ENCODE measurements at regions not wholly inside any gene's neighbourhood (a gene's known extent, or its start where the extent isn't known, plus 50 kb on each side); places are given as distances from the start of the nearest gene placed in this dataset.

DNA sequence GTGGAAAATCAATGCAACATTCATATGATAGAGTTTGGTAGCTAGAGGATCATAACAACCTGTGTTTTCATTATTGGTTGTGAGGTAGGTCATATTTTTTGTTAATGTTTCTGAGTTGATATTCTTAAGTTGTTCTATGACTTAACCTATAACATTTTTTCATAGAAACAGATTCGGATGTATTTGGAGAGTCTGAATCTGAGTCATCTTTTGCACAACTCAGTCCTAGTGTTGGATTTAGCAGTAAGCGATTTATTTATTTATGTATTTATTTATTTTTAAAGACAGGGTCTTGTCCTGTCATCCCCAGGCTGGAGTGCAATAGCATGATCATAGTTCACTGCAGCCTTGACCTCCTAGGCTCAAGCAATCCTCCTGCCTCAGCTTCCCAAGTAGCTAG lies 292.8 kb upstream of the ZNF717 start:
- no peak for DNase-seq

DNA sequence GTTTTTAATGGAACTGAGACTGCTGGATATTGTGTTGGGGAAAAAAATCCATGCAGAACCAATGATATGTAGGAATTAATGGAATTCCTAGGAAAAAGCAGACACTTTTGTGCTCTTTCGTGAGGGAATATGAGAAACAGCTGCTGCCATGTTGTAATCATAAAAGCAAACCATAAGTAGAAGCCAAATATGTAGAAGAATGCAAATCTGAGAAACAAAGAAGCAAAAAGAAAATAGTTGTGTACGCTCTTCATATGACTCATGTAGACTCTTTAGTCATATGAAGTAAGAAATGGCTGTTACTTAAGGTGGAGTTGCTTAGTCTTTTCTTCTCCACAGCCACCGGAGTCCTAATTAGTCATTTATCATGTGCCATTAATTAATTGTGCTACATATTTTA lies 298.6 kb upstream of the ZNF717 start:
- DNase-seq, result no peak

DNA sequence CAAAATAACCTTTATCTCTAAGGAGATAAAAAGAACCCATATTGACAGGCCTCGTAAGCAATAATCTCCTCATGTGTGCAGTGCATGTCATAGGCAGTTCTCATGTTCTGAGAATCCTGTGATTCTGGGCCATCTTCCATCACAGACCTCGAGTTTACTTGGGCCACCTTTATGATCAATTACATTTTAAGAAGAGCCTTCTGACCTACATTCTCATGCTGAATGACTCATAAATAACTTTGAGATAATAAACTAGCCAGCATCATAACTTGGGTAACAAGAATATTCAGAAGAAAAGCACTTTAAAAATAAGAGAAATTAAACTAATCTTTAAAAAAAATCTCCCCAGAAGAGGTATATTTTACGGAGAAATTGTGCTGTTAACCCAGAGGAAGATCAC lies 310.7 kb upstream of the ZNF717 start:
- no peak for DNase-seq

DNA sequence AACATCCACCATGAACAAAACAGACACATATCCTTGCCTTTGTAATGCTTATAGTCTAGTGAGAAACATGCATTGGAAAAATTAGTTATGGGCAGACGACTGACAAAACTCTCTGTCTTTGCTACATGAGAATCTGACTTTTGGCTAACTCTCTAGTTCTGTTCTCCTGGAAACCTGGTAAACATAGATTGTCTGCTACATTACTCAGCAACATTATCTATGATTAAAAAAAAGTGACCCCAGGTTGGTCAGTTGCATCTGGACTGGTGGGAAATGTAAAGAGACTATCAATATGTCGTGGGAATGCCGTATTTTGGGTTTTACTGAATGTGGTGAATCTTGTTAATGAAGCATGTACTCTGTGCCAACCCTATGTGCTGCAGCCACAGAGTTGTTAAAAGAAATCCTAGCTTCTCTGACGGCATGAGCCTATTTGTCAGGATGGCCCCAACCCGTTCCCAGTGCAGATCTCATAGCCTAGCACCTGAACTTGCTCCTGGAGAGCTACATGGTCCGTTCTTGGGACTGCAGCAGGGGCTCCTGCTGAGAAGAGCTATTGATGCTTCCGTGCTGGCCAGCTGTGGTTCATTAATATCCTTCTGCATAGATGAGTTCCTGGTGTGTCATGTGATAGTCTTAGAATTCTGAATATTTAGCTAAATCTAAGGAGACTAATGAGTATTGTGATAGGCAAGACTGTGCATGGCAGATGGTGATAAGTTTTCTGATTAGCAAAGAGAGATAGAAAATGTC lies 311.7 kb upstream of the ZNF717 start:
- DNase-seq, result no peak

DNA sequence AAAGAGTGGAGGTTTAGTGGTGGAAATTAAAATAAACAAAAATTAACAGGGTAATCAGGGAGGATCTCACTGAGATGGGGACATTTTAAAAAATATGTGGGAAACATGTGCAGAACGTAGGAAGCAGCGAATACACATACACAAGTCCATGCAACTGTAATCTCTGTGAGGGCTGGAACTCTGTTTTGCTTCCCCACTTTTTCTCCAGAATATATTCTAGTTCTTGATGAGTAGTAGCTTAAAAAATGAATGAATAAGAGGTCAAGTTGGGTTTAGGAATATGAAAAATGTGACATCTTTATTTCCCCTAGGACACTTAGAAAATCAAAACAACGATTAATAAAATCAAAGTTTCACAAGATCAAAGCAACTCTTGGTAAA lies 312.2 kb upstream of the ZNF717 start:
- DNase-seq, result no peak

DNA sequence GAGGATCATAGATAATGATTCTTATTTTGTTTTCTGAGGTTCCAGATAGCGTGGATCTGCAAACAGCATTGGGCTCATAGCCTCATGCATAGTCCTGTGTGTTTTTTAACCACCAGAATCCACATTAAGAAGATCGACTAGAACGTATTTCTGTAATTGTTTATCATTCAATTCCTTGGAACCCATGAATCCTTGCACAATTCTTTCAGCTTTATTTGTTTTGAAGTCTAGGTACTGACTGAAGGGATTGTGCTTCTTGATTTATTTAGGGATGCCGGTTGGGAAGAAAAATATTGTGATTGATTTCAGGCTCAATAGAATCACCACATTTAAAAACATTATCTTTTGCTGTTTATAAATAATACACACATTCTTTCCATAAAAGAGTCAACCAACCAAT lies 314.6 kb upstream of the ZNF717 start:
- no peak for DNase-seq

DNA sequence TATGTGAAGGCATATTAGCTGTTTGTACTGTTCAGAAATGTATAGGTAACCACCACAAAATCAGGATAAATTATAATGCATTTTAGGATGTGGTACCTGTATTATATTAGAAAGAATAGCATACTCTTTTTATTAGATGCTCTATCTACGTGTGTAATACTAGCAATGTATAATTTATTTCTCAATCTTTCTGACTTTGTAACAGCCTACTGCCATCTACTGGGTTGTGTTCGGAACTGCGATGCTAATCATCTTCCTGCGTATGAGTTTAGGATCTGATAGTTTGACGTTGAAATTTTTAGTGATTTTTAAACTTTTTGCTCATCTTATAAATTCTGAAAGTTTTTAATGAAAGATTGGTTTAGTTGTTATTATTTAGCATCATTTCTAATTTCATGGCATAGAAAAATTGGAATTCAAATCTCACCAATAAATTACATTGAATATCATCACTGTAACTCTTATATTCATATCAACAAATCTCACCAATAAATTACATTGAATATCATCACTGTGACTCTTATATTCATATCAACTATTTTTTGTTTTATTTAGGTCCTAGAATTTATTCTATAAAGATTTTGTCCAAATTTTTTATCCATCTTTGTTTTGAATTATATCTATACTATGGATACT lies 322.7 kb upstream of the ZNF717 start:
- DNase-seq, result no peak

DNA sequence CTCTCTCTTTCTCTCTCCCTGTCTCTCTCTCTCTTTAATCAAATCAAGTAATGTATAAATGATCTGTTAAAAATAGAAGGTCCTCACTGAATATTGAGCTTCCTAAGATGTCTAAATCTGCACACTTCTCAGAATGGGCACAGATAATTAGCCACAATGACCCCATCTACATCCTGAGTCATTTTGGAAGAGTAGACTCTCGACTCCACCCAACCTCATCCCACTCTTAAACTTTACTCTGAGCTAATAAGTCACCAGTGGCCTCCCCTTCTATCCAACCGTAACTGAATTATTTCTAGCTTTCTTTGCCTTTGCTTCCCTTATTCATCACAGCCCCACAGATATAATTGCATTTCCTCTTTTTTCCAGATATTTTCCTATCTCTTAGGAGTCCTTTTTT lies 326.5 kb upstream of the ZNF717 start:
- DNase-seq, result no peak

DNA sequence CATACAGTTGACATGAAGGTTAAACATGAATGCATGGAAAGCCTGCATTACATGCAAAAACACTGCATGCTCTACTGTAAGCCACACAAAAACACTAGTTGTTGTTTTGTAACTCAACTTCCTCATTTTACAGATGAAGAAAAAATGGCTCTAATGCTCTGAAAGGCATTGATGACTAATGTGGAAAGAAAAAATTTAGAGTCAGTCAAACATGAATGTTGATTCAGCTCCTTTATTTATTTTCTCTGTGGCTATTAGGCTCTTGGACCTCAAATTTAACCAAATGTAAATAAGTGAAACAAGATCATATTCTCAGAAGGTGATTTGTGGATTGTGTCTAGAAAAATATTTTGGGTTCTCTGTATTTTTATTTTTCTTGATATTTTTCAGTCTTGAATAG lies 336.7 kb upstream of the ZNF717 start:
- no peak for DNase-seq

DNA sequence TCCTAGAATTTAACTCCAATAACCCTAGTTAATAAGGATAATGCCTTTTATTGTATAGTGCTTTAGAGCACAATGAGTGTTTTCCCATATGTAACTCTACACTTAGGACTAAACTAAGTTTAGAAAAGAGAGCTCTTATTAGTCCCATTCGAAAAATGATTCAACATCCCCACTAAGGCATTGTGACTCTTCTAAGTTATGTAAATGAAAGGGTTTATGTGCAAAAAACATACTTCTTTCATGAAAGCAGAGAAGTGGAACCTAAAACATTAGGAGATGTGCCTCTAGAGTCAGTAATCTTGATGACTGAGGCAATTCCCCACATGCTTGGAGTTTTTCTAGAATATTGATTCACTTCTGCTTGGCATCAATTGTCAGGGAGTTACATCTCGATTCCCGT lies 344.1 kb upstream of the ZNF717 start:
- DNase-seq, result no peak

DNA sequence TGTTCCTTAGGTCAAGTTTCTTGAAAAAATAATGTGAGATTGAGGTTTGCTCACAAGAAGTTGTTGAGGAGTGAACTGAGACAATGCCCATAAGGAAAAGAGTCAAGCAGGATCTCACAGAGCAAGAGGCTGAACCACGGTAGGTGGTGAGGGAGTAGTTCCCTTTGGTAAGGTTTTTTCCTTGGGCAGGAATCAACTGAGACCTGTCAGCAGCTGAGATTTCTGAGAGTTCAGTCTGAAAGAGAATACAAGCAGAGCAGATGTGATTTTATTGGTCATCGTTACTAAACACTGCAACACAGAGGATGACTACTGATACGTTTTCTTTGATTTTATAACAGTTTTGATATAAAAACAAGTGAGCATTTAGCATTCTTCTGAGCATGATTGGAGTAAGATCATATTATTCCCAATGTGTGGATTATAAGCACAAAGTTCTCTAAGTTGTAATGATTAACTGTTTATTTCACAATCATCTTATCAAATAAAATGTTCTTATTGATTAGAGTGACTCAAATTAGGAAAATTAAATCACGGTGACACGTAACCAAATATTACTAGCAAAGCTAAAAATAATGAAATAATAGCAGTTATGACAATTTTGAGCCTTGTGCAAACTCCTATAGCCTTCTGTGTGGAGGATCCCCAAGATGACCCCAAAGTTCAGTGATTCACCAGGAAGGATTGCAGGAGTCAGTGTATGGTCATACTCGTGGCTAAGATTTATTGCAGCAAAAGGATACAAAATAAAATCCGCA lies 346.2 kb upstream of the ZNF717 start:
- no peak for DNase-seq

DNA sequence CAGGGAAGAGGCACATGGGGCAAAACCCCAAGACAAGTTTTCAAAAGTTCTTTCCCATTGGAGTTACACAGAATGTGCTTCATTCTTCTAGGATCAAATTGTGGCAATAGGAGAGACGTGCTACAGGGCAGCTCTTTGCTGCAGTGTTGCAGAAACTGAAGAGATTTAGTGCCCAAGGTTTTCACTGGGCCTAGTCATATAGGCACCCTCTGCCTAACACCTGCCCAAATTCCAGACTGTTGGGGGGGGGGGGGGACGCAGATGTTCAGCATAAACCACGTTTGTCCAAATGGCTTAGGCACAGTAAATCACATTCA lies 346.8 kb upstream of the ZNF717 start:
- DNase-seq, result no peak

DNA sequence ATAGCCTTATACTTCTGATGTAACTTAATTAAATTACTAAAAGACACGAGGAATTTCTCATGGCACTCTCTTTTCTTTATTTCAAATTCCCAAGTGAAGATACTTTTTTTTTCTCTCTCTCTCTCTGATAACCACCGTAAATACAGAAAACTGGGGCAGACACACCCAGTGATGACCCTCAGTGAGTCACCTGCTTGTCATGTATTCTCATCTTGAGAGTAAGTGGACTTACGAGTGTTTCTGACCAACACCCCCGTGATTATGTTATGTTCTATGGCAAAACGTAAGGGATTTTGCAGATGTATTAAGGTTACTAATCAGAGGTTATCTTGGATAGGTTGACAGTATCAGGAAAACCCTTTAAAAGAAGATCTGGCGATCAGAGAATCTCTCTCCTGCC lies 348.8 kb upstream of the ZNF717 start:
- DNase-seq, result no peak

DNA sequence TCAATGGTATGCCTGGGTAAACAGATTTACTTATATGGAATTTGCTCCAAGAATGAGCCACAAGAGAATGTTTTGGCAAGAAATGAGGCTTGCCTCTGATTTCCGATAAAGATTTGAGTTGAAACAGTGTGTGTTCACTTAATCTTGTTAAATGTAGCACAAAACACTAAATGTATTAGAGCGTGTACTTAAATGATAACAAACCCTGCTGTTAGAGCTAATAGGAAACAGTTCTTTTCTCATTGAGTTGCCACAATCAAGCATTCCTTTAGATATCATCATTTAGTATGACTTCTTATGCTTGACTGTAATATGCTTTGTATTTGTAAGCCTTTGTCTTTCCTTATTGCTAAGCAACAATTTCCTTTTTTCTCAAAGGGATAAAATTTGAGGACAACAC lies 353.6 kb upstream of the ZNF717 start:
- no peak for DNase-seq

DNA sequence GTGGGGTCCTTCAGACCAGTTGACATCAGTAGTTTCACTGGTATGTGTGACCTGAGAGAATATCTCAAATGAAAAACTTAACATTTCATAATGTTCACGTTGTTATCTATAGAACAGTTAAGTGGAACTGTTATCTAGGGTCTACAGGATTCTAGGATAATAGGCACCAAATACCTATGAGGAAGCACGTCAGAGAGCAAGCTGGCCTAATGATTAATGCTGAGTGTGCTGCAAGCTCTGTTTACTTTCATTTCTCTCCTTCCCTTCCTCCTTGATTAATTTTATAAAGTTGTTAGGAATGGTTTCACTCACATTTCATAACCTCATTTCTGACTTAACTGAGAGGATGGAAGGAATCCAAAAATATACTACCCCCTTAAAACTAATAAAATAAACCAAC lies 362.5 kb upstream of the ZNF717 start:
- no peak for DNase-seq

DNA sequence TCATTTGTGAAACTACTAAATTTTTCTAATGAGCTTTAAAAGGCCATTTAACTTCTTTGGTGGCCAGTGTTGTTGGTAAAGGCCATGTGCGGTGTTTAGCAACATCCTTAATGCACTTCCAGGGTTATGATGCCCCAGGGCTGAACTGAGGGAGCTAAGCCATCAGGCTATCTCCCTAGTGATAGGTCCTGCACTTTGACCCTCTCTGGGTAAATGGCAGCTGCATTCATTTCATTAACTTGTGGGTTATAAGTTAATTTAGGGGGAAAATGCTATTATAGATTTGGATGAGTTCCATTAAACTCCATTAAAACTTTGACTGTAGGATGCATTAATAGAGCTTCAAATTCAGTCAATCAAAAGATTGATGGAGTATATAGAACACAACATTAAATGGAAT lies 366.7 kb upstream of the ZNF717 start:
- no peak for DNase-seq

DNA sequence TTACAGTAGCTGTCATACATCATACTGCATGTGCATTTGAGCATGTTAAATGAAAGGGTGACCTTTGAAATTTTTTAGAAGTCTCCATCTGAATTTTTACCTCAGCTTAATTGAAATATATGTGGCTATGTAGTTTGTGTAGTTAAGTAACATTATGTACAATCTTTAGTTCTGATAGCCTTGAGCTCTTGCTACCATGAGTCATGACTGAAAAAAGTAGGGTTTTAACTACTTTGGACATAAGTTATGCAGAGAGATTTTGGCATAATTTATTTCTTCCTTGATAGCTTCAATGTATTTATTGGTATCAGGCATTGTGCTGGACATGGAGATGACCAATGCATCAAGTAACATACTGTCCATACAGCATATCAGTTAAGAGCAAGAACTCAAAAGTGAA lies 376.5 kb upstream of the ZNF717 start:
- DNase-seq, result no peak

DNA sequence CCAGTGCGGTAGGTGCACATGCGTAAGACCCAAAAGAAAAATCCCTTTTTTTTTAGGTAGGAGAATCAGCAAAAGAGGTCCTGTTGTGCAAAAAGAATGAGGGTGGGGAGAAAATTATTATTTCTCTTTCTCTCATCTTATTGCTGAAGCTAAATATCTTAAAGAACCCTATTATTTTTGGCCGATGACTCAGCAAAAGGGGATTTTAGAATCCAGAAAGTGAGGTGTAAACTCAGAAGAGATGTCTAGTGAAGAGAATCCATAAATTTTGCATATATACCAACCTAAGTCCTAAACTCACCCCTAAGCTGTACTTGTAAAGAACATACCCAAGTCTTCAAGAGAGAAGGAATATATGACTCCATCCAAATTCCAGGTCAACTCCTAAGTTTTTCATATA lies 386.3 kb upstream of the ZNF717 start:
- no peak for DNase-seq

DNA sequence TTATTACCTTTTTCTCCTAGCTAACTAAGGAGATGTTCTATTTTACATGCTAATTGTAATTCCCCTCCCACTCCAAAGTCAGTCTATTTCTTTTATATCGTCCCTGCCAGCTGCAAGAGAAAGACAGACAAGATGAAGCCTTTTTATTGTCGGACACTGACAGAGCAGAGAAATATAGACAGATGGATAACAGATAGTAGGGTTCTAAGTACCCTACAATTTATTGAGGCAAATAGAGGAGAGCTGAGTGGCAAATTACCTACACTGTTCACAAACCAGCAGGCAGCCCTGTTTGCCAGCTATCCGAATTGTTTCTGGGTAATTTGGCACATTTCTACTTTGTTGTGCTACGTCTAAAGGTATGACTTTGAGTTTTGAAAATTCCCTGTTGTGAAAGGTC lies 392.3 kb upstream of the ZNF717 start:
- DNase-seq, result peak; percentile 30

DNA sequence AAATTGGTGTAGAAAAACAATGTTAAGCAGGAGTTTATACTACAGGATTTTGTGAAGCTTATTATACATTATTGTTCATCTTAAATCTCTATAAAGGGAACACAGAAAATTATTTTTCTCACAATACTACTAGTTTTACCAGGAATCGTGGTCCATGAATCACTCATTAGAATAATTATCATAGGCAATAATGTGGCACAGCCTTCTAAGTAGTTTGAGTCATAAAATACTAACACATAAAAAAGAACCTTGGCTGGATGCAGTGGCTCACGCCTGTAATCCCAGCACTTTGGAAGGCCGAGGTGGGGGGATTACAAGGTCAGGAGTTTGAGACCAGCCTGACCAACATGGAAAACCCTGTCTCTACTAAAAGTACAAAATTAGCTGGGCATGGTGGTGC lies 393.1 kb upstream of the ZNF717 start:
- no peak for DNase-seq

DNA sequence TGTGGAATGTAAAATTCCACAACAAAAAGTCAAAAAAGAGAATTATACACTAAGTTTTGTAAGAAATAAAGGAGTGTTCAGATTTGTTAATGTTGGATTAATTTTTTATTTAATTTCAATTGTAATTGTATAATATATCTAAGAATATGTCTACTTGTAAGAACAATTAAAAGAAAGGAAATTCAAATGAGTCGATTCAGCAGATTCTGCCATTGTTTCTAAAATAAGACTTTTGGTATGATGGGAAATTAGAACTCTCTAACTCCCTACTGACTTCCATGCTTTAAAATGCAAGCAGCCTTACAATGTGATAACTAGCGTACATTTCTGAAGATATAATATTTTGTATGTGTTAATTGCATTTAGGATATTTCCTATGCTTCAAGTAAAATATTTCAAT lies 395.9 kb upstream of the ZNF717 start:
- no peak for DNase-seq

DNA sequence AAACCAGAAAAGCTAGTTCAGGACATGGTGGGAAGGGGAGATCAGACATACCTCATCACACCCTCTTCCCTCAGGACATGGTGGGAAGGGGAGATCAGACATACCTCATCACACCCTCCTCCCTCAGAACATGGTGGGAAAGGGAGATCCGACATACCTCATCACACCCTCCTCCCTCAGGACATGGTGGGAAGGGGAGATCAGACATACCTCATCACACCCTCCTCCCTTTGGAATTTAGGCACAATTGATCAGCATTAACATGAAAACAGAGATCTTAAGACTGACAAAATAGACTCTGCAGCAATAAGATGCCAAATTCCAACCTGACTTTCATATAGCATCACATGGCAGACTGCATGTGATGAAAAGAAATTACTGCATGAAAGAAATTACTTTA lies 412.7 kb upstream of the ZNF717 start:
- DNase-seq, result no peak

DNA sequence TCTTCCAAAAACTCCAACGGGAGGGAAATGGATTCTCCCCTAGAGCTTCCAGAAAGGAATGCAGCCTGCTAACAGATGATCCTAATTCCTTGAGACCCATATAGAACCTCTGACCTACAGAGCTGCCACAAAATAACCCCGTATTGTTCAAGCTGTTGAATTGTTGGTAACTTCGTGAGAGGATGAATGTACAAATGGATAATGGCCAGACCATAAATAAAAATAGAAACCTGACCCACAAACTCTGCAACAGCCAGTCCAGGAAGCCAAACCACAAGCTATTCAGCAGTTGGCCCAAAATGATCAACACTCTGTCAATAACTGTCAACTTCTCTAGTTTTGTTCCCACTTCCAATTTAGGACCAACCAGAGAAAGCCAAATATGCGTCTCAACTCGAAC lies 414.0 kb upstream of the ZNF717 start:
- no peak for DNase-seq

DNA sequence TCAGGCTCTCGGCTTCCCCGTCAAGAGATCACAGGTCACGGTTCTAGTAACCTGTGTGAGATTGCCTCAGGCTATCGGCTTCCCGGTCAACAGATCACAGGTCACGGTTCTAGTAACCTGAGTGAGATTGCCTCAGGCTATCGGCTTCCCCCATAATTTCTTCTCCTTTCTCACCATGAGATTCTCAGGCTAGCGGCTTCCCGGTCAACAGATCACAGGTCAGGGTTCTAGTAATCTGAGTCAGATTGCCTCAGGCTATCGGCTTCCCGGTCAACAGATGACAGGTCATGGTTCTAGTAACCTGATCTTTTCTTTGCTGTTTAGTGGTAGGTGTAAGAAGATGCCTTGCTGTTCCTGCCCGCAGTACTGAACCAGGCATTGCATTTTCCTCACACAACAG lies 418.2 kb upstream of the ZNF717 start:
- no peak for DNase-seq

DNA sequence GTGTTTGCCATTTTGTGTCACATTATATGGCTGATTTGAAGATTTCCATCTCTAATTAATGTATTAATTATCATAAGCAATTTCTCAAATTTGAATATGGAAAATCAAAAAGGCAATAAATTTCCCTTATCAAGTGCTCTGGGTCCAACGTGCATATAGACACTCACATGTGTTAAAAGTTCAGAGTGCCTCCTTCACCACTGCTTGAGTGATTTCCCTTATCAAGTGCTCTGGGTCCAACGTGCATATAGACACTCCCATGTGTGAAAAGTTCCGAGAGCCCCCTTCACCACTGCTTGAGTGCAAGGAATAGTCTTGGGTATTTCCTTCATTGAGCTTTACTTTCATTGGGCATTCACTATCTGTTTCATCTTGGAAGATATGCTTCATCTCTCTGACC lies 421.0 kb upstream of the ZNF717 start:
- no peak for DNase-seq
